GM18508 (cell line): ENCODE measurements at regions not wholly inside any gene's neighbourhood (a gene's known extent, or its start where the extent isn't known, plus 50 kb on each side); places are given as distances from the start of the nearest gene placed in this dataset.
"Not testable (repeated sequence)": the region's sequence is repeated elsewhere in the genome, so short reads cannot be mapped to it uniquely, and the experiment has no call there.

Experiments
- ATAC-seq: cut with Tn5 transposase; IDR thresholded peaks from one replicate; pipeline ENCODE4 v1.9.1; 2021; ENCODE audit warnings: moderate number of reproducible peaks; ENCODE audit not compliant: insufficient read depth, unreplicated experiment

DNA sequence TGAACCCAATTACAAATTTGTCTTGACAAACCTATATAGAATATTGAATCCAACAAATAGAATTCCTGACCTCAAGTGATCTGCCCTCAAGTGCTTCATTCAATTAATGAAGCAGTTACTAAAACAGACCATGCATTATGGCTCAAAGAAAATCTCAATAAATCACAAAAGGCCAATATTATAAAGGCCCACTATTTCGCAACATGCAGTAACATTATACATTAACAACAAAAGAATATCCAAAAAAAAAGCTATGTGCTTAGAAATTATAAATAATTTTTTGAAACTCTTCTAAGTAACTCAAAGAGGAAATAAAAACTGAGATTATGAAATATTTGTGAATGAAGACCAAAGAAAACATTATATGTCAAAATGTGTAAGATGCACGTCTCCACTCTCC, 177.7 kb downstream of the ZNF674 start:
- ATAC-seq = no peak

- no peak for ATAC-seq
Measured at GRCh38 chrX:46366381-46367207, 178.6 kb downstream of the ZNF674 start.

DNA sequence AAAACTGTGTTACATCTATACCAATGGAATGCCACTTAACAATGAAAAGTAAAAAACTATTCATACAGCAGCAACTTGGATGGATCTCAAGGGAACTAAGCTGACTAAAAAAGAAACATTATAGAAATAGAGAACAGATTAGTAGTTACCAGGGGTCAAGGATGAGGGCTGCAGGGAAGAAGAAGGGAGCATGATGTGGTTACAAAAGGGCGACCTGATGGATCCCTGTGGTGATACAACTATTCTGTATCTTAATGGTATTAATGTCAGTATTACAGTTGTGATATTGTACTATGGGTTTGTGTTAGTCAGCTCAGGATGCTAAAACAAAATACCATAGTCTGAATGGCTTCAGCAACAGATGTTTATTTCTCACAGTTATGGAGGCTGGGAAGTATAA, 190.7 kb downstream of the ZNF674 start:
- no peak for ATAC-seq

- ATAC-seq = no peak
Measured at GRCh38 chrX:46341767-46342322, 203.4 kb downstream of the ZNF674 start.

DNA sequence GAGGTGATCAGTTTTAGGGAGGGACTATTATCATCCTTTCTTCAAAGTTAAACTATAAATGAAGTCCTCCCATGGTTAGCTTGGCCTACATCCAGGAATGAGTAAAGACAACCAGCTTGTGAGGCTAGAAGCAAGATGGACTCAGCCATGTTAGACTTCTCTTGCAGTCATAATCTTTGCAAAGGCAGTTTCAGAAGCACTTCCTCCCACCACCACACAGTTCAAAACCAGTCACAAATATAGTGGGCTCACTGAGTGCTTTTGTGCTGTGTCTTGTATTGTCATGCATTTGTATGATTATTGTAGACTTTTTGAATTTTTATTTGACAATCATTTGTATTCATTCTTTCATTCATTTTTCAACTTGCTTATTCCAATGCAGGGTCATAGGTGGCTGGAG, 204.5 kb downstream of the ZNF674 start:
- ATAC-seq = no peak

- no peak for ATAC-seq
Measured at GRCh38 chrX:46333550-46333949, 211.7 kb downstream of the ZNF674 start.

- no peak for ATAC-seq
Measured at GRCh38 chrX:46330981-46331380, 214.2 kb downstream of the ZNF674 start.

DNA sequence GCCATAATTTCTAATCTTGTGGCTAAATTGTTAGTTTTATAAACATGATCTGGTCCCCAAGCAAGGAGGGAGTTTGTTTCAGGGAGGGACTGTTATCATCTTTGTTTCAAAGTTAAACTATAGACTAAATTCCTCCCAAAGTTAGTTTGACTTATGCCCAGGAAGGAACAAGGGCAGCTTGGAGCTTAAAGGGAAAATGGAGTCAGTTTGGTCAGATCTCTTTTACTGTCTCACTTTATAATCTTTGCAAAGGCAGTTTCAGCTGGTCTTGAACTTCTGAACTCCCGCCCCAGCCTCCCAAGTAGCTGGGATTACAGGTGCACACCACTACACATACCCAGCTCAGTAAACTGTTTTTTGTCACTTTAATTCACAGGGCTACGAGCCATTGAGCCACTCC, 214.7 kb downstream of the ZNF674 start:
- no peak for ATAC-seq

DNA sequence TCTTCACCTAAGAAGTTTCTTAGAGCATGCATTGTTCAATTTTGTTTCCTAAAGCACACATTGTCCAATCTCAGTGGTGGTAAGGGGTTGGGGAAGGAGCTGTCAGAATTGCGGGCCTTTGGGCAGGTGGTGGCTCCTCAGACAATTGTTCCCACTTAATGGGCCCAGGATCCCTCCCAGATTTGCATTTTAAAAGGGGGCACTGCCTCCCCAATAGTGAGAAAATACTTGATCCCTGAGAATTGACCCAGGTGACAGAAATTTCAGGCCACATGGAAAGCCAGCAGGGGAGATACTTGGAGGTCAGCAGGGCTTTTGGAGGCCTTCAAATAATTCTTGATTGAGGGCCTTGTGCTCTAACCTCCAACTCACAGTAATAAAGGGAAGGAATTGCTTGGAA, 217.1 kb downstream of the ZNF674 start:
- no peak for ATAC-seq

DNA sequence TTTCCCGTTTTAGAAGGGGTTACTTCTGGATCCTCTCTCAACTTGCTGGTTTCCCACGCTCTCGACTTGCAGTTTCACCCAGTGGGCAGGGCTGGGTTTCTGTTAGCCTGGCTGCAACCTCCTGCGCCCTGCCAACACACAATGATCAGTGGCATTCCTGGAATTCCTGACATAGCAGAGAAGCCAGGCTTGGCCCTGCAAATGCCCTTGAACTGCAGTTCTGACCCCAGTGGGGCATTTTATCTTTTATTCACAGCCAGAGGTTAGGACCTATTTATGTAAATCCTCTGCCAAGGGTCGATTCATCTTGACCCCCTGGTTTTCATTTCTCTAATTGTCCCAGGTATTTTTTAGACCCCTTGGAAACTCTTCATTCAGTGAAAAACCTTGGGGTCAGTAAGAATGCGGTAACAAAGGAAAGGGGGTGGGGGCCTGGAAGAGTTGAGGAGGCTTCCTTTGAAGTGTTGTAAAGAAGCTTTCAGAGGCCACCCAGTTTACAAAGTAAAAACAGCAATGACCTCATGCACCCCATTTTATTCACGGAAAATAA, 217.6 kb downstream of the ZNF674 start:
- ATAC-seq = no peak

- no peak for ATAC-seq
Measured at GRCh38 chrX:46326161-46326560, 219.1 kb downstream of the ZNF674 start.

DNA sequence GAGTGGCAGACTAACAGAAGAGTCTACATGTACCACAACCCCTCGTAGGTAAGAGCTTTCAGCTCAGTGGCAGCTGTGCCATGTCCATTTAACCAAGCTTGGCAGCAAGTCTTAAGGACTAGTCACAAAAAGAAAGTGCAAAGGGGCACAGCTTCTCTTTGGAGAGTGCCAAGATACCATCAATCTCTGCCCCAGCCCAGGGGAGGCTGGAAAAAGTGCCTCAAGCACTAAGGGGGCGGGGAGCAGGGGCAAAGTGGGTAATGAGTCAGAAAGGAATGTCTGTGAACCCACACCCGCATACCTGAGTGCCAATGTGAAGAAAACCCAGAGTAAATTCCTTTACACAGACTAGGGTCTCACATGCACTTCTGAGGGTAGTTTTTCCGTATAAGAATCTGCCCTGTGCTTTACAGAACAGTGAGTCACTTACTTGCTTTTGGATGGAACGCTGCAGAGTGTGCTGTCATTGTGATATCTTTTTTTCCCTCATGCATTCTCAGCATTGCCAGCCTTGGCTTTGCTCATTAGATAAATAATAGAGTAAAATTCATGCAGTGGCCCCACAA, 219.8 kb downstream of the ZNF674 start:
- ATAC-seq = no peak

DNA sequence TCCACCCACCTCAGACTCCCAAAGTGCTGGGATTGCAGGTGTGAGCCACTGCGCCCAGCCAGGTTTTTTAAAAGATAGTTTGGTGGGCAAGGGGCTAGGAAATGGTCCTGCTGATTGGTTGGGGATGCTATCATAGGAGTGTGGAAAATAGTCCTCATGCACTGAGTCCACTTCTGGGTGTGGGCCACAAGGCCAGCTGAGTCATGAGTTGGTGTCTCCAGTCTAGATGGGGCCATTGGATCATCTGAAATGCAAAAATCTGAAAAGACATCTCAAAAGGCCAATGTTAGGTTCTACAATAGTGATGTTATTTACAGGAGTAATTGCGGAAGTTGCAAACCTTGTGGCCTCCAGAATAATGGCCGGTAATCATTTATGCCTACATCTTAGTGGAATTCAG, 221.1 kb downstream of the ZNF674 start:
- no peak for ATAC-seq

DNA sequence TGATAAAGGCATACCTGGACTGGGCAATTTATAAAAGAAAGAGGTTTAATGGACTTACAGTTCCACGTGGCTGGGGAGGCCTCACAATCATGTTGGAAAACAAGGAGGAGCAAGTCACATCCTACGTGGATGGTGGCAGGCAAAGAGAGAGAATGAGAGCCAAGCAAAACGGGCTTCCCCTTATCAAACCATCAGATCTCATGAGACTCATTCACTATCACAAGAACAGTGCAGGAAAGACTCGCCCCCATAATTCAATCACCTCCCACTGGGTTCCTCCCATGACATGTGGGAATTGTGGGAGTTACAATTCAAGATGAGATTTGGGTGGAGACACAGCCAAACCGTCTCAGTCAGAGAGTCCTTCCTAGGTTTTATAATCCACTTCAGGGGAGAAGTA, 222.3 kb downstream of the ZNF674 start:
- ATAC-seq = not testable (repeated sequence)

DNA sequence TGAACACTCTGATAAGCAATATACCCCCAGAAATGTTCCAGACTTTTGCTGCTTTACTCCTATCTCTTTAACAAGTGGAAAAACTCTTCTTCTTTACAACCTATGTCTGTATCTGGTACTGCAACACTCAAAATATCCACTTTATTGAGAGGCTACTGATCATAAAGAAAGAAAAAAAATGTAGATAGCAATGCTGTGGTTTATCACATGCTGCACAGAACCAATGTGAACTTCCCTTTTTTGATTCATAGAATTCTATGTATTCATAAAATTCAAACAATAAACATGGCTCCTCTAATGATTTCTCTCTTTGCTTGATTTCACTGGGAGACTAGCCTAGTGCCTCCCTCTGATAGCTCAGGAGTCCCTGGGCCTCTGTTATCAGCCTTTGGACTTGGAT, 223.5 kb downstream of the ZNF674 start:
- ATAC-seq = no peak

- ATAC-seq = no peak
Measured at GRCh38 chrX:46319750-46320149, 225.5 kb downstream of the ZNF674 start.

DNA sequence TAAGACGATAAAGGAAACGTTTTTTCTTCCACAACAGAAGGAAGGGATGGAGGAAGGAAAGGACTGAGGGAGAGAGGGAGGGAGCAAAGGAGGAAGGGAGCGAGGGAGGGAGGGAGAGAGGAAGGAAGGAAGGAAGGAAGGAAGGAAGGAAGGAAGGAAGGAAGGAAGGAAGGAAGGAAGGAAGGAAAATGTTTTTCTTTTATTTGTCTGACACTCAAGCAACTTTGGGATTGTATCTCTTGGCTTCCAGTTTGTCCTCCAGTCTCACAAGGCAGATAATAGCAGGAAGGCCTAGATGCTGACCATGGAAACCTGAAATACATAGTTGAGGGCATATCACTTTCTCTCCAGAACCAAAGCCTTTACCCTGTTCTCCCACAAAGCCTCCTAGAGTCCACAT, 226.7 kb downstream of the ZNF674 start:
- no peak for ATAC-seq

DNA sequence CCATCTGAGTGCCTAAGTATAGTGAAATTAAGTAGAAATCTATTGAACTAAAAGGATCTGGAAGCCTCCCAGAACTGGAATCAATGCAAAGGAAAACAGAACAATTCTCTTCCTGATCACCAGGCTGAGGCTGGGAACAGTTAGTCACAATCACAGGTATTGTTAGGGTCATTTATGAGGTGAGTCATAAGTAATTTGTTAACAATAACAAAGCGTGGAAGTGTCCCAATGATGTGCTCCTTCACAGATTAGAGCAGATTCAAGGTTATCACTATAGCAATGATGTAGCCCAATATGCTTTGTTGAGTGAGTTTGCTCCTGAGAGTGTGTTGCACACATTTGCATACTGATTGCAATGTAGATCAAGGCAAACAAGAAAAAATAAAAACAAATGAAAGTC, 228.1 kb downstream of the ZNF674 start:
- no peak for ATAC-seq

GRCh38 chrX:46311581-46312120, 233.6 kb downstream of the ZNF674 start:
- no peak for ATAC-seq

- ATAC-seq = no peak
Measured at GRCh38 chrX:46310815-46311497, 234.3 kb downstream of the ZNF674 start.

GRCh38 chrX:46308110-46308509, 237.1 kb downstream of the ZNF674 start:
- no peak for ATAC-seq
